Naive B cell (primary cell): ENCODE measurements at regions not wholly inside any gene's neighbourhood (a gene's known extent, or its start where the extent isn't known, plus 50 kb on each side); places are given as distances from the start of the nearest gene placed in this dataset.

Experiments
- ATAC-seq, 2 donors: fragments of 150-1000 bp; cut with Tn5 transposase; 2 replicates each; pipeline ENCODE4 v1.10.0; 2021; ENCODE audit warnings: low read depth in 2 of 2, mild to moderate bottlenecking in 2 of 2, moderate library complexity in 2 of 2
- DNase-seq: peaks from one replicate; pipeline ENCODE4 v3.0.0; 2022
- H3K27ac Mint-ChIP-seq, 6 donors: one replicate each; pipeline ENCODE4 v1.8.0; 2020 to 2022; ENCODE audit warnings: mild to moderate bottlenecking in 6 of 6, mixed read lengths in 6 of 6, moderate library complexity in 5 of 6, inconsistent platforms in 2 of 6
- H3K27me3 Mint-ChIP-seq, 3 donors: one replicate each; pipeline ENCODE4 v1.8.0; 2021 to 2022; ENCODE audit warnings: mixed read lengths in 3 of 3, mild to moderate bottlenecking in 1 of 3
- H3K36me3 Mint-ChIP-seq, 2 donors: one replicate each; pipeline ENCODE4 v1.8.0; 2020 to 2022; ENCODE audit warnings: mixed read lengths in 2 of 2, inconsistent platforms in 1 of 2, mild to moderate bottlenecking in 1 of 2
- H3K4me1 Mint-ChIP-seq, 3 donors: one replicate each; pipeline ENCODE4 v1.8.0; 2020 to 2022; ENCODE audit warnings: mixed read lengths in 3 of 3, inconsistent platforms in 1 of 3, mild to moderate bottlenecking in 1 of 3, moderate library complexity in 1 of 3
- H3K4me3 Mint-ChIP-seq, 8 donors: one replicate each; pipeline ENCODE4 v1.8.0; 2020 to 2022; ENCODE audit warnings: mild to moderate bottlenecking in 8 of 8, mixed read lengths in 8 of 8, moderate library complexity in 8 of 8, inconsistent platforms in 2 of 8
- H3K9me3 Mint-ChIP-seq, 7 donors: one replicate each; pipeline ENCODE4 v1.8.0; 2020 to 2022; ENCODE audit warnings: mixed read lengths in 7 of 7, mild to moderate bottlenecking in 5 of 7, inconsistent platforms in 2 of 7, moderate library complexity in 1 of 7

DNA sequence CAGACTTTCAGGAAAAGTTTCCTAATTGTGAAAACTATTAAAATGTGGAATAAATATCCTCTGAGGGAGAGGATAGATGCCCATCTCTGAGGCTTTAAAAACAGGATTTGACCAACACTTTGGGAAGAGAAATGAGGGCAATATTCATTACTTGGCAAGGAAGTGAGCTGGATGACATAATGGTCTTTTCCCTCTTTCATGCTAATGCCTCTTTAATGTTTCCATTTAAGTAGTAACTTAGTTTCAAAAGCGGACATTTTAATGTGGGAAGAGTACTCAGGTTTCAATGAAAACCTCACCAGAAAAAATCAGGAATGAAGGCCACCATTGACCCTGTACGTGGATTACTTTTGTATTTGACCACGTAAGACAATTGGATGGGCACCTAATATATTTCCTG is 503.3 kb downstream of the ANKRD50 start:
- no peak overlapping the region for H3K27ac Mint-ChIP-seq
- peaks cover 0 to 6% (median 0%) of the 10 kb centered on the region in 7 donors for H3K9me3 Mint-ChIP-seq
- peaks cover 0 to 3% (median 0%) of the 10 kb centered on the region in 3 donors for H3K27me3 Mint-ChIP-seq
- DNase-seq (no peak), ATAC-seq (no peak)
- no peak overlapping the region for H3K4me3 Mint-ChIP-seq
- H3K4me1 Mint-ChIP-seq, result no peaks in the 10 kb centered on the region
- H3K36me3 Mint-ChIP-seq, result no peaks in the 10 kb centered on the region

DNA sequence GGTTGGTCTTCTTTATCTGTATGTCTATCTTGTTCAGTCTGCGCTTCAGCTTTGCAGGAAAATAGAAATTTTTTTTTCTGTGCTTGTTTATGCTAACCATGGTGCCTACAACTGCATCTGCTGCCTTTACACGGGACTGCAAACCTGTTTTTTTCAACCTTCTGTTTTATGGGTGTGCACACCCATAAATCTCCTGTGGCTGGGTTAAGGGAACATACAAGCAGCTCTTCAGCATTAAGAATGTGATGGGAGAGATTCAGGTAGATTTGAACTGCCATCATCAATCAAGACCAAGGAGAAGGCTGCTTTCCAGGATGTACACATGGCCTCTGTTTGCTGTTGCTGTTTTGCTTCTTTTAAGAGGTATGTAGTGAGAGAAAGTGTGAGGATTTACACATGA is 502.9 kb downstream of the ANKRD50 start:
- no peaks in the 10 kb centered on the region for H3K4me1 Mint-ChIP-seq
- no peak overlapping the region for H3K4me3 Mint-ChIP-seq
- ATAC-seq (no peak), DNase-seq (no peak)
- no peaks in the 10 kb centered on the region for H3K36me3 Mint-ChIP-seq
- peaks cover 0 to 3% (median 2%) of the 10 kb centered on the region in 3 donors for H3K27me3 Mint-ChIP-seq
- peaks cover 0 to 6% (median 0%) of the 10 kb centered on the region in 7 donors for H3K9me3 Mint-ChIP-seq
- H3K27ac Mint-ChIP-seq, result no peak overlapping the region

DNA sequence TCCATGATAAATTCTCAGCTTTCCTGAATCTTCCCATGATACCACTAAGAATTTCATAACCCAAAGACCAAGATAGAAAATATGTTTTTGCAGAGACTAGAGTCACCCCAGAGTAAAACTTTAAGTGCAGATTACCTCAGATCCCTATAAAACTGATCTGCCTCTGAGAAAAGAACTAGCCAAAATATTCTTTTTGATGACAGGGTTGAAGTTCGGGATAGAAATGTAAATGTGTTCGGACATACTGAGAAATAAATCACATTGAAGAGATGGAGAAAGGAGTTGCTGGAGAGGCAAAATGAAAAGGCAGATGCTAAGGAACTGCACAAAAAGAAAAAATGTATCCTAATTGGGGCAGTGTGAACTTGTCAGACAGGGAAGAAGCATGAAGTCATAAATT is 501.8 kb downstream of the ANKRD50 start:
- no peak overlapping the region for H3K4me3 Mint-ChIP-seq

DNA sequence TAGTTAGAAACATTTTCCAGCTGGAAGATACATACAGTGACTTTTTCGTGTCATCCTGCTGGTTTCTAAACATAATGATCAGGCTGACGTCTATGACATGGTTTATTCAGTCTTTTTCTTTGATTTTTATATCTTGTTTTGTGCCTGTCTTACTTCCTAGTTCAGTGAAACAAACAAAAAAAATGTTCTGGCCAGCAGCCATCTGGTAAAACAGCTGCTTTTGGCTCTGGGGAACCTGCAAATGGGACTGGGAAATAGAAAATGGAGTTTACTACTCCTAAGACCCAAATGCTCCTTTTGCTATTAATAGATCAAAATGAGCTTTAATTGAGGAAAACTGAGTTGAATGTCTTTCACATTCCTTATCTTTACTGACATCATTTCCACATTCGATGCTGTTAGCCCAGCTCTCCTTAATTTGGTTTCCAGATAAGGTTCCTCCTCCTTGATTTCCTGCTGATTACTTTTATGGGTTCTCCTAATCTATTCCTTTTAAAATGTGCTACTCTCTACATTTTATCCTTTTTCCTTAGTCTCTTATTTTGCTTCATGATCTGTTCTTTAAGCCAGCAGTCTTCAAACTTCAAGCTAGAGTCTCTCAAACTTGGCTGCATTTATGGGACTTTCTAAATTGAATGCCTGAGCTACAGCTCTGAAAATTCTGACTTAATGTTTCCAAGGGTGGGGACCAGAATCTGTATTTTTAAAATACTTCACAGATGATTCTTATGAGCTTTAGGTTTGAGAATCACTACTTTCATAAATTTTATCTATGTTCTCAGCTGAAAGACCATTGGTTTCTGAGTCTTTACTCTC is 499.5 kb downstream of the ANKRD50 start:
- no peak for ATAC-seq
- Mint-ChIP-seq H3K4me1 (no peaks in the 10 kb centered on the region), H3K4me3 (no peak overlapping the region), H3K9me3 (peaks cover 0 to 5% (median 0%) of the 10 kb centered on the region in 7 donors), H3K27ac (no peak overlapping the region), H3K36me3 (no peaks in the 10 kb centered on the region), H3K27me3 (peaks cover 0 to 10% (median 8%) of the 10 kb centered on the region in 3 donors)
- DNase-seq, result no peak

More for the DNA sequence above, 501.8 kb downstream of the ANKRD50 start:
- DNase-seq (no peak), ATAC-seq (no peak)
- H3K4me1 Mint-ChIP-seq, result no peaks in the 10 kb centered on the region
- H3K27ac Mint-ChIP-seq, result no peak overlapping the region
- no peaks in the 10 kb centered on the region for H3K36me3 Mint-ChIP-seq
- peaks cover 0 to 10% (median 8%) of the 10 kb centered on the region in 3 donors for H3K27me3 Mint-ChIP-seq
- H3K9me3 Mint-ChIP-seq, result peaks cover 0 to 6% (median 0%) of the 10 kb centered on the region in 7 donors

DNA sequence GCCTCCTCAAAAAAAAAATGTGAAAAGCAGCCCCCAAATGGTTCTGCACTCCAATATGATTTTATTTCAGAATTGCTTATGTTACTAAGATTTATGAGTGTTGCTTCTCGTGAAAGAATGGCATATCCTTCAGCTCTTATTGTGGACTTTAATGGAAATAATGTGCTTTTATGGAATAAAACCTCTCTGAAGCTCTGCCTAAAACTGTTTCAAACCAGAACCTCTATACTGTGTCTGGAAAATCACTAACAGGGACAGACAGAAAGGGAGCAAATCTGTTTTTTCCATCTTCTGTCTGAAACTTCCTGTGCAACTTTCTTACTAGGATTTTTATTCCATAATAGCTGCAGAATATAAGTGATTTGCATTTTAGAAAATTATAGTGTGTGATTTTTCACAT is 493.1 kb downstream of the ANKRD50 start:
- DNase-seq (no peak), ATAC-seq (no peak)
- Mint-ChIP-seq H3K4me3 (no peak overlapping the region), H3K4me1 (no peaks in the 10 kb centered on the region), H3K36me3 (no peaks in the 10 kb centered on the region), H3K27me3 (peaks cover 0 to 10% (median 4%) of the 10 kb centered on the region in 3 donors), H3K9me3 (peaks cover 0 to 10% (median 0%) of the 10 kb centered on the region in 7 donors), H3K27ac (no peak overlapping the region)

DNA sequence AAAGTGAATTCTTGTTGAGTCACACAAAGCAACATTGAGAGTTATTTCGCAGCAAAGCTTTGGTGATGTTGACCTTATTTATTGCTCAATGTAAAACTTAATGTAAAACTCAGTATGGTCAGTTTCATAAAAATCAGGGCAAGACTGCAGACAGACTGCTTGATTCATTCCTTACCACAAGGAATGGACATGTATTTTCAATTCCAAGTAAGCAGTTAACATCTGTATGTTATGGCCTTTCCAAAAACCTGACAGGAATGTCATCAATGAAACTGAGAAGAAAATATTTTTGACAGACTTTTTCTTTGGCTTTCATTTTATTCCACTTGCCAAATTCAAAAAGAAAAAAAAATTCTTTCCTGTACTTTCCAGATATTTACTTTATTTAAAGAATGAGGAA is 488.3 kb downstream of the ANKRD50 start:
- Mint-ChIP-seq H3K27ac (no peak overlapping the region), H3K27me3 (no peaks in the 10 kb centered on the region), H3K9me3 (peaks cover 0 to 26% (median 8%) of the 10 kb centered on the region in 7 donors), H3K4me1 (no peaks in the 10 kb centered on the region), H3K36me3 (peaks cover 0 to 7% of the 10 kb centered on the region in 2 donors), H3K4me3 (no peak overlapping the region)
- ATAC-seq, result no peak
- DNase-seq, result no peak

DNA sequence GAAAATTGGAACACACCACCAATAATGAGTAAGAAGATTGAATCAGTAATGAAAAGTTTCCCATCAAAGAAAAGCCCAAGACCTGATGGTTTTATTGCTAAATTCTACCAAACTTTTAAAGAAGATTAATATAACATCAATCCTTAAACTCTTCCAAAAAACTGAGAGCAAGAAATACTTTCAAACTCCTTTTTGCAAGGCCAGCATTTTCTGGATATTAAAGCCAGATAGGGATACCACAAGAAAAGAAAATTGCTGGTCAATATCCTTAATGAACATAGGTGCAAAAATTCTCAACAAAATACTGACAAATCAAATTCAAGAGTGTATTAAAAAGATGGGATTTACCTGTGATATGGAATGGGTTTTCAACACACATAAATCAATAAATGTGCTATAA is 484.6 kb downstream of the ANKRD50 start:
- no peak for ATAC-seq
- no peak for DNase-seq
- Mint-ChIP-seq H3K9me3 (peaks cover 0 to 21% (median 10%) of the 10 kb centered on the region in 7 donors), H3K4me1 (no peaks in the 10 kb centered on the region), H3K27ac (no peak overlapping the region), H3K36me3 (peaks cover 0 to 7% of the 10 kb centered on the region in 2 donors), H3K27me3 (no peaks in the 10 kb centered on the region), H3K4me3 (no peak overlapping the region)

DNA sequence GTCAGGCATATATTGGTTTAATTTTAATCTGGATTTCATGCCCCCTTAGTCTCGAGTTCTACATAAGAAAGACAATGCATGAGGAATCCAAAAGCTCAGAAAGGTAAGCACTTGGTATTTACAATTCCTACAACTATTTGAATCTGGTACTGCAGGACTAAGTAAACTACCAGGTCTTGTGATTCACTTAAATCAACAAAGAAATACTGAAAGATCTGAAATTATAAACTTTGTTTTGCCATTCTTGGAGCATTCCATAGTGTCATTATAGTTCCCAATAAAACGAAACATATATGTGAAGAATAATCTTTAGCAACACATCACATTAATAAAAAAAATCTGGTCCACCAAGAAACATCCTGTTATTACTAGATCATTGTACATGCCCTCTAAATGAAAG is 482.3 kb downstream of the ANKRD50 start:
- DNase-seq (no peak), ATAC-seq (no peak)
- H3K9me3 Mint-ChIP-seq, result peaks cover 0 to 15% (median 8%) of the 10 kb centered on the region in 7 donors
- H3K27me3 Mint-ChIP-seq, result no peaks in the 10 kb centered on the region
- no peak overlapping the region for H3K4me3 Mint-ChIP-seq
- H3K27ac Mint-ChIP-seq, result no peak overlapping the region
- peaks cover 0 to 7% of the 10 kb centered on the region in 2 donors for H3K36me3 Mint-ChIP-seq
- H3K4me1 Mint-ChIP-seq, result no peaks in the 10 kb centered on the region

DNA sequence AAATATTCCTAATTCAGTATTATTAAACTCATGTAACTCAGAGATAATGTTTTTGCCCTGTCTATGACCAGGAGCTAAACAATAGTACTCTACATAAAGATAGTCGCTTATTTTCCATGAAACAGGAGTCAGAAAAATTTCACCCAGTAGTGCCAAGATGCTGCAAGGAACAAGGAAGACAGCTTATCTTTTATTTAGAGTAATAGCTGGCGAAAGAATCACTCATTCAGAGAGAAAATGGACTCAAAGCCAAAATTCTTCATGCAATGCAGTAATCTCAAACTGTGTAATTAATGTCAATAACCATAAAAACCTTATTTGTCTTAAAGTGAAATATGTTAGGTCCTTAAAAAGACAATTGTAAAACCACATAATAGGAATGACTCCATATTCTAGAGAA is 477.8 kb downstream of the ANKRD50 start:
- H3K36me3 Mint-ChIP-seq, result no peaks in the 10 kb centered on the region
- H3K27me3 Mint-ChIP-seq, result no peaks in the 10 kb centered on the region
- H3K4me1 Mint-ChIP-seq, result no peaks in the 10 kb centered on the region
- peaks cover 0 to 4% (median 0%) of the 10 kb centered on the region in 7 donors for H3K9me3 Mint-ChIP-seq
- DNase-seq (no peak), ATAC-seq (no peak)
- H3K27ac Mint-ChIP-seq, result no peak overlapping the region
- H3K4me3 Mint-ChIP-seq, result no peak overlapping the region

DNA sequence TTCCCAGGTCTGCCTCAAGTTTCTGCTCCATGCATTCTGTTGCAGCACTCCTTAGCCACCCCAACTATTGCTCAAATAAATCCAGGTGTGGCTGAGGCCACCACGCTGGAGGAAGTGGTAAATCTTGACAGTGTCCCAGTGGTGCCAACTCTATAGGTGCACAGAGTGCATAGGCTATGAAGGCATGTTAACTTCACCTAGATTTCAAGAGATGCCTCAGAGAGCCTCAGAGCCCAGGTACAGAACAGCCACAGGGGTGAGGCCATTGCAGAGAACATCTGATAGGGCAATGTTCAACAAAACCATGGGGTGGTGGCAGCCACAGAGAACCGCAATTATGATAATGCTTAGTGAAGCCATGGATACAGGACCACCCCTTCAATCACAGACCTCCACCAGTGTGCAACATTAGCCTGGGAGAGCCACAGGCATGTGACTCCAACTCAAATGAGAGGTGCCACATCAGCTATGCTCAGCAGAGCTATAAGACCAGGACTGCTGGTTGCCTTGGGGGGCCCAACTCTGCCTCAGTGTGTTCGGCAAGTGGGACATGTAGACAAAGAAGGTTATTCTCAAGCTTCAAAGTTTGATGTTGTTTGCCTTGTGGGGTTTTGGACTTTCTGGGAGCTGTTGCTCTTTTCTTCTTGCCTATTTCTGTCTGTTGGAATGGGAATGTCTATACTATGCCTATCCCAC is 468.7 kb downstream of the ANKRD50 start:
- H3K4me3 Mint-ChIP-seq, result no peak overlapping the region
- H3K4me1 Mint-ChIP-seq, result no peaks in the 10 kb centered on the region
- peaks cover 0 to 11% (median 6%) of the 10 kb centered on the region in 7 donors for H3K9me3 Mint-ChIP-seq
- H3K36me3 Mint-ChIP-seq, result no peaks in the 10 kb centered on the region
- H3K27ac Mint-ChIP-seq, result no peak overlapping the region
- peaks cover 0 to 8% (median 0%) of the 10 kb centered on the region in 3 donors for H3K27me3 Mint-ChIP-seq
- no peak for ATAC-seq
- no peak for DNase-seq

DNA sequence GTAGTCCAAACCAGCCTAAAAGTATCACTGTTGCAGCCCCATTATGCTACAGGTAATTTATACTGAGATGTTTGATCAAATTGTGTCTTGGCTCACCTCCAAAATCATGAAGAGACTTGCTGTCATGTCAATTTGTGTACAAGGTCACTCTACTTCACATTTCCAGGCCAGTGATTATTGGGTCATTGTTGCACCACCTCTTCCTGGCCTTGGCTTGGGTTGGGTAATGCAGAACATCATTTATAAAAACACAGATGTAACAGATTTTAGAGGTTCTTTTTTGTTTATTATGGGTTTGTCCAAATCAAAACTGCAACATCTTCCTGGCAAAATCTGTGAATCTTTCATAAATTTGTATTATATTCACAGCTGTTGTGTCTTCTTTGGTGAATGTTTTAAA is 459.5 kb downstream of the ANKRD50 start:
- no peak for DNase-seq
- H3K9me3 Mint-ChIP-seq, result no peaks in the 10 kb centered on the region
- no peak overlapping the region for H3K4me3 Mint-ChIP-seq
- no peak for ATAC-seq
- no peaks in the 10 kb centered on the region for H3K27me3 Mint-ChIP-seq
- no peaks in the 10 kb centered on the region for H3K36me3 Mint-ChIP-seq
- no peaks in the 10 kb centered on the region for H3K4me1 Mint-ChIP-seq
- no peak overlapping the region for H3K27ac Mint-ChIP-seq

DNA sequence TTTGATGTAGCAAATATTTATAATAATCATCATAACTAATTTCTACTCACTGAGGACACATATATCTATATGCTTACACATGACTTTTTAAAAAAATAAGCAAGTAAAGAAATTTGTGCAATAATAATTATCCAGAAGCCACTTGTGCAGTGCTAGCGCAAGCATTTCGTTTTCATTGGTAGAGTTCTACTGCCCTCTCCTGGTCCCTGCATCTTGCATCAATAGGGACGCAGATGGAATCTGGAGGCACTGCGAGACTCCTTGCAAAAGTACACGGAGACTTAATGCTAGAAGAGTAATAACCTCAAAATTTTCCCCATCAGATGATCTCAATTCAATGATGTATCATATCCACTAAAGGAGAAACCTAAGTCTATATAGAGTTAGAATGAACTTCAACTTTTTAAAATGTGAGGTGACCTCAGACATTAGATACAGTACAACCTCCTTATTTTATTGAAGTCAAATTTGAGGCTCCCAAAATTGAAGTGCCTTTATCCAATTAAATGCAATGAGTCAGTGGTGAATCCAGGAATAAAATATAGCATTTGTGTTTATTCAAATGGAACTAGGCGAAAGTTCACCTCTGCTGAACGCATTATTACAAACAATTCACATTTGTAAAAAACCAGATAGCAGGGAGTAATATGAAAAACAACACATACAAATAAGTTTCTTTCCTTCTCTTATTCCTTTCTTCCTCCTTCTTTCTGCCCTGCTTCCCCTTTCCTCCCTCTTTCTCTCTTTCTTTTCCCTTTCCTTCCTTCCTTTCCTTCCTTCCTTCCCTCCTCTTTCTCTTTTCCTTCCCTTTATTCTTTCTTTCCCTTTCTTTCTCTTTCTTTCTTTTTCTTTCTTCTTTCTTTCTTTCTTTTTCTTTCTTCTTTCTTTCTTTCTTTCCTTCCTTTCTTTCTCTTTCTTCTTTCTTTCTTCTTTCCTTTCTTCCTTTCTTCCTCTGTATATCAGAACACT is 450.0 kb downstream of the ANKRD50 start:
- Mint-ChIP-seq H3K4me1 (no peaks in the 10 kb centered on the region), H3K27me3 (peaks cover 0 to 5% (median 0%) of the 10 kb centered on the region in 3 donors), H3K9me3 (no peaks in the 10 kb centered on the region), H3K4me3 (no peak overlapping the region), H3K27ac (peak overlapping the region in 1 of 6 donors; percentile 1), H3K36me3 (no peaks in the 10 kb centered on the region)
- ATAC-seq (peak; percentile 48 to 70), DNase-seq (peak; percentile 33)

DNA sequence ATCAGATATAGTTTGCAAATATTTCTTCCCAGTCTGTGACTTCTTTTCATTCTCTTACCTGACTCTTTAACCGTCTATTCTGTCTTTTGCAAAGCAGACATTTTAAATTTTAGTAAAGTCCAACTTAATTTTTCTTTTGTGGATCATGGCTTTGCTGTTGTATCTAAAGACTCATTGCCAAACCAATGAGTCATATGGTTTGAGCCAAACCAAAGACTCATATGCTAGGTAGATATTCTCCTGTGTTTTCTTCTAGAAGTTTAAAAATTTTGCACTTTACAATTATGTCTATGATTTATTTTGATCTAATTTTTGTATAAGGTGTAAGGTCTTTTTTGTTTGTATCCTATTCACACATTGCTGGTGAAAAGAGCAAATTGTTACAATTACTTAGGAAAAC is 446.8 kb downstream of the ANKRD50 start:
- Mint-ChIP-seq H3K4me3 (no peak overlapping the region), H3K27ac (no peak overlapping the region), H3K27me3 (peaks cover 0 to 5% (median 0%) of the 10 kb centered on the region in 3 donors), H3K9me3 (peaks cover 0 to 14% (median 5%) of the 10 kb centered on the region in 7 donors), H3K4me1 (no peaks in the 10 kb centered on the region), H3K36me3 (no peaks in the 10 kb centered on the region)
- ATAC-seq, result no peak
- no peak for DNase-seq
